Kasumi-1 (cell line): ENCODE measurements at regions not wholly inside any gene's neighbourhood (a gene's known extent, or its start where the extent isn't known, plus 50 kb on each side); places are given as distances from the start of the nearest gene placed in this dataset.

Experiments used
- DNase-seq, 2 experiments: peaks; one replicate each; lab custom pipeline; 2025; lab: John Stamatoyannopoulos, UW

DNA sequence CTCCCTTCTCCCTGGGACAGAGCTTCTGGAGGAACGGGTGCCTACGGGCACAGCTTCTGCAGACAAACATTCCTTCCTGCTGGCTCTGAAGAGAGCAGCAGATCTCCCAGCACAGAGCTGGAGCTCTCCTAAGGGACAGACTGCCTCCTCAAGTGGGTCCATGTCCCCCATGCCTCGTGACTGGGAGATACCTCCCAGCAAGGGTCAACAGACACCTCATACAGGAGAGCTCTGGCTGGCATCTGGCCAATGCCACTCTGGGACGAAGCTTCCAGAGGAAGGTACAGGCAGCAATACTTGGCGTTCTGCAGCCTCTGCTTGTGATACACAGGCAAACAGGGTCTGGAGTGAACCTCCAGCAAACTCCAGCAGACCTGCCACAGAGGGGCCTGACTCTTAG is 227.9 kb downstream of the SPATA31D1 start:
- no peak for DNase-seq

DNA sequence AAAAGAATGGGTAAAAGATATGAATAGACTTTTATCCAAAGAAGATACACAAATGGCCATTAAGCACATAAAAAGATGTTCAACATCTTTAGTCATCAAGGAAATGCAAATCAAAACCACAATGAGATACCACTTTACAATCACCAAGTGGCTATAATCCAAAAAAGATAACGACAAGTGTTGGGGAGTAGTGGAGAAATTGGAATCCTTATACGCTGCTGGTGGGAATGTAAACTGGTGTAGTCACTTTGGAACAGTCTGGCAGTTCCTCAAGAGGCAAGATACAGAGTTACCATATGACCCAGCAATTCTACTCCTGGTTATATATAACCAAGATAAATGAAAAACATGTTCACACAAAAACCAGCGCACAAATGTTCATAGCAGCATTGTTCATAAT is 234.9 kb downstream of the SPATA31D1 start:
- DNase-seq = no peak

DNA sequence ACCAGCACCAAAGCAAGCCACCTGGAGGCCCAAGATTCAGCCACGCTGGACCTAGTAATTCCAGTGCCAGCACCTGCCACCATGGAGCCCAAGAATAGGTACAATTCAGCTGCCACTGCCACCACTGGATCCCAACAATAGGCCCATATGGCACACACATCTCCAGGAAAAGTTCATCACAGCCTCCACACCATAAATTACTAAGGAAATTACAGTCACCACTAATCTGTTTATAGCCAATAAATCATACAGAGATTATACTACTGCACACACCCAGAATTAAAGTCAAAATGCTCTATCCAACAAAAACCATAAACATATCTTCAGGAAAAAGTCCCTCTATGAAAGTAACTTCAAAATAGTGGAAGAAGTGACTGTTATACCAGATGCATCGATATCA is 242.8 kb downstream of the SPATA31D1 start:
- no peak for DNase-seq

DNA sequence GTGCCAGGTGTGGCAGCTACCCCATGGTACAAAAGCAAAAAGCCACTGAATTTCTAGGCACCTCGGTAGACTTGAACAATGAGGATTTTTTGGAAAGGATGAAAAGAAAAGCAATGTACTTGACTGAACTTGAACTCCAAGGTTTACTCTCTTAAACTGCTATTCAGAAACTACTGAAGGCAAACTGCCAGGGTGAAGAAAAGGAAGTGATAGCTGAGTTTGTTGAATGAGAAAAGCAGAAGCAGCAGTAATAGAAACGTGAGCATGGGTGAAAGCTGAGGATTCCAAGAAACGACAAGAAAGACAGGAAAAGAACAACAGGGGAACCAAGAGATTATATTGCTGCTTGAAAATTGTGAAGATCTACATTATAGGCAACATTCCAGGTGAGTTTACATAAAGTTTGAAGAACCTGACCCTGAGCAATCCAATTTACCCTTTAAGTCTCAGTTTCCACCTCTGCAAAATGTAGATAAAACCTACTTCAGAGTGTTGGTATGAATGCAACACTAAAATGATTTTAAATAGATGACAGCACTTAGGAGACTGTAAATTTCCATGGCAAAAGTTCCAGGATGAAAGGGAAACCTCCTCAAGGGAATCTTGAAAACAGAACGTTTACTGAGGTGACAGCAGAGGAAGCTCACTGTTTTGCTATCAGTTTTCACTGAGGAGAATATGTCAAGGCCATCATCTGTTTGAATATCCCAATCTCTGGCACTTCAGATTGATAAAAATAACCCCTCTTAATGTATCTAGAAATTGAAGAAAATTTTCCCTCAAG is 245.8 kb downstream of the SPATA31D1 start:
- peak; percentile 76 to 82 for DNase-seq

DNA sequence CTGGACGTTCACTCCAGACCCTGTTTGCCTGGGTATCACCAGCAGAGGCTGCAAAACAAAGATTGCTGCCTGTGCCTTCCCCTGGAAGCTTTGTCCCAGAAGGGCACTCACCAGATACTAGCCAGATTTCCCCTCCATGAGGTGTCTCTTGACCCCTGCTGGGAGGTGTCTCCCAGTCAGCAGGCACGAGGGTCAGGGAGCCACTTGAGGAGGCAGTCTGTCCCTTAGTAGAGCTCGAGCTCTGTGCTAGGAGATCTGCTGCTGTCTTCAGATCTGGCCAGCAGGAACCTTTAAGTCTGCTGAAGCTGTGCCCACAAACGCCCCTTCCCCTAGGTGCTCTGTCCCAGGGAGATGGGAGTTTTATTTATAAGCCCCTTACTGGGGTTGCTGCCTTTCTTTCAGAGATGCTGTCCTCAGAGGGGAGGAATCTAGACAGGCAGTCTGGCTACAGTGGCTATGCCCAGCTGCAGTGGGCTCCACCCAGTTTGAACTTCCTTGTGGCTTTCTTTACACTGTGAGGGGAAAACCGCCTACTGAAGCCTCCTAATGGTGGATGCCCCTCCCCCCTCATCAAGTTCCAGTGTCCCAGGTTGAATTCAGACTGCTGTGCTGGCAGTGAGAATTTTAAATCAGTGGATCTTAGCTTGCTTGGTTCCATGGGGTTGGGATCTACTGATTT is 253.9 kb downstream of the SPATA31D1 start:
- DNase-seq = no peak

DNA sequence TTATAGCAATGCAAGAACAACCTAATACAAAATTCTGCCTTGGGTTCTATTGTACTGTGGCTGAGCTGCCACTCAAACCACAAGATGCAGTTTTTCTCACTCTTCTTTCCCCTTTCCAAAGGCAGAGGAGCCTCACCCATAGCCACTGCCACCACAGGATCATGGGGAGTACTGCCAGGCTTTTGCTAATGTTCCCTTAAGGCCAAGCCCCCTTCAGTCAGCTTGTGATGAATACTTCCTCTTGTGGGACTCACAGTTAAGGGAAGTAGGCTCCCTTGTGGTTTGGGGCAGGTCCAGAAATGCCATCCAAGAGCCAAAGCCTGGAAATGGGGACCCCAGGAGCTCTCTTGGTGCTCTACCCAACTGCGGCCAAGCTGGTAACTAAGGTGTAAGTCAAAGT is 258.7 kb downstream of the SPATA31D1 start:
- DNase-seq = peak; percentile 98

DNA sequence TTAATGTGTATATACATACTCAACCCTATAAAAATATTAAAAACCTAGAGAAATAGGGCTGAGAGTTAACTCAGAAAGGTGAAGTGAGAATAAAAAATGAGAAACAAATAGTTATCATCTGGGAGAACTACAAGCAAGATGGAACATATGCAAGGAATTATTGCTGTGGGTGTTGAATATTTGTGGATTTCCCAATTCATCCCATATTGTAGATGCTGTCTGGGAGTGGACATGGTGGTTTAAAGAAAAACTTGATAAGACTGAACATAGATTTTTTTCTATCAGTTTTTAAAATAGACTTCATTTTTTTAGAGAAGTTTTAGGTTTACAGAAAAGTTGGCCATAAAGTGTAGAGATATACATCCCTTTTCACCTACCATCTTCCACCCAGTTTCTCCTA is 263.5 kb downstream of the SPATA31D1 start:
- no peak for DNase-seq

DNA sequence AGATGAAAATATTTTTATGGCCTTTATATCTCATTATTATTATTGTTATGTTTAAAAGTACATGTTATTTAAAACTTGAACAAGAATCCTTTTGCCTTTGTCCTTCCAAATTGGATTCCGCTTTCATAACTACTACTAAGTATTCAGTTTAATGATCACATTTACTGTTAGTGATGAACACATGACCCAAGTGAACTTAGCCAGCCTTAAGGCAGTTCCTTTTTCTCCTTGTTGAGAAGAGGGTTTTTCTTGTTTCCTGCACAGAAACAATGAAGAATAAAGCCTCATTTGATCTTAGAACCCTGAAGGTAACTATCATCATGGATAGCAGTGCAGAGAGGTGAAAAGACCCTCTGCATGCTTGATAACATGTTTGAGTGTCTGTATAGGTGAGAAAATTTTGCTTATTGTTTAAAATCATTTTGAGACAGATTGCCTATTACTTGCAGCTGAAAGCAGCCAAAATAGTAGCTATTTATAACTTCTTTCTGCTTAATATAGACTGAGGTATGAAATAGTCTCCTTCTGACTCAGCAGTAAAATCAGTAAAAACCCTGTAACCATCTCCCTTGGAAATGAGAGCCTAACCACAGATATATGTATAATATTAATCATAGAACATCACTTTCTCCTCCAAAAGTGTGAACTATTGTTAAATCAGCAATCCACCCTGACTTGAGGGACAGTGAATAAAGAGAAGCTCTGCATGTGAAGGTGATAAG is 266.2 kb downstream of the SPATA31D1 start:
- DNase-seq = no peak

DNA sequence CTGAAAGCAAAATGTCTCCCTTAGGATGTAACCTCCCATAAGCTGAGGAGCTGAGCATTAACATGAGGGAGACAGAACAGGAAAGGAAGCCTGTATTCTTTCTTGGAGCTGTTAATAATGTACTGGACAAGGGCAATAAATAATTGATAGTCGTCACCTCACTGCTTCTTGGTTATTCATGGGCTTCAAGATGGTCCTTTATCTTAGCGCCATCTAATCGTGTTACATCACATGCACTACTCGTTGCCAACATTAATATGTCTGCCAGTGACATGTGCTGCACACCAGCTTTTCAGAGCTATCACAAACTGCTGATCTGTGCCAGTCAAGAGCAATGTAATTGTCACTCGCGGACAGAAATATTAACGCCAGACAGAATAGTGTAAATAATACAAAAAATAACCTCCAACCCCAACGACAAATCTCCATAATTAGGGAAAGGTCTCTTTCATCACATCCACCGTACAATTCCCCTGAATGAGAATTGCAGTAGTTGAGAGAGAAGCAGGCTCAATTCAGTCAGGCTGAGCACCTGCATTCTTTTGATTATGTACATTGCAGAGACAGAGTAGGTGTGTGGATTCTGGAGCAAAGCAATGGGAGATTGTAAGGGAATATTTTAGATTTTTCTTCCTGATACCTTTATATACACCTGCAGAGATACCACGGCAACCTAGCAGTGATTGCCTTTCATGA is 267.1 kb downstream of the SPATA31D1 start:
- no peak for DNase-seq

DNA sequence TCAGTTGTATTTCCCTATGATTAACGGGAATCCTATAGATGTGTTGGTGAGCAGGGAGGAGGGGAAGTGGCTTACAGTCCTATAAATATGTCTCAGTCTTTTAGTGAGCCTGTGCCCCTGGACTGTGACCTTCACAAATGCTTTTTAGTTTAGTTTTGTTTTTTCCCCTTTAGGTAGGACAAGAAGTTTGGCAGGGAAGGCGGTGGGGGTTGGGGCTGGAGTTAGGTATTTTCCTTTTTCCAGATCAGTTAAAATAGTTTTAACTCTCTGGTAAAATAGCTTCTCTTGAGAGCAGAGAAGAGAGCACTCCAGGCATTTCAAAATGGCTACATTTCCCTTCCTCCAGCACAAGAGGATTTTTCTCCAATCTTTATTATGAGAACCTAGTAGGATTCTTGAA is 272.1 kb downstream of the SPATA31D1 start:
- no peak for DNase-seq

DNA sequence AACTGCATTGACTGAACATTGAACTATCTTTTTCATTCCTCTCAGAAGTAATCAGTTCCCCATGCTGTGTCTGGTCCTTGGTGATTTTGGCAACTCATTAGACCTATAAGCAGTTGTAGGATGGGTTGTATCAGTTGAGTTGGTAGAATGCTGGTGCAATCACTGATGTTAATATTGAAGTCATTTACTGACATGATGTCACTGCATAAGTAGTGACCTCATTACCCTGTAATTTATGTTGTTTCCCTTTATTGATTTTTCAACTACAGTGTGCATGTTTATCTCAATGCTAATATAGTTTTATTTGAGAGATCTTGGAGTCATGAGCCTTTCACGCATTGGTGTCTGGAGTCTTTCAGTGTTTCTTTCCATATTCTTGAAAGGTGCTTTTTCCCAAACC is 275.0 kb downstream of the SPATA31D1 start:
- no peak for DNase-seq

DNA sequence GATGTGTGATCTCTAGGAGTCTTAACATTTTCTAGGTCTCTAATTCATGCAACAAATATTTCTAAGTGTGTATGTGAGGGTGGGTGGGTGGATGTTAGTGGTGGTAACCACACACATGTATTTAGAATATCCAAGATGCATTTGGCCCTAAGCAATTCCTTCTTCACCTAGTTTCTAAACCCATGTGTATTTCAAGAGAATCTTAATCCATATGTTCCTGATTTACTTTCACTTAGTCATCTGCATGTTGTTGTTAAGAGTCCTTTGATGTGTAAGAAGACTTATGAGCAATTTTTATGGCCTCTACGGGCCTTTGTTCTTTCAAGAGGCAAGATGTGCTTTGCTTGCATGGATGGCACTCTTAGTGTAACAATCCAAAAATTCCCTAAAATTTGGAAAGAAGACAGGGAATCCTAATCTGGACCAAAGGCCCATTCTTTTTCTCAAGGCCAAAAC is 282.6 kb downstream of the SPATA31D1 start:
- no peak for DNase-seq

DNA sequence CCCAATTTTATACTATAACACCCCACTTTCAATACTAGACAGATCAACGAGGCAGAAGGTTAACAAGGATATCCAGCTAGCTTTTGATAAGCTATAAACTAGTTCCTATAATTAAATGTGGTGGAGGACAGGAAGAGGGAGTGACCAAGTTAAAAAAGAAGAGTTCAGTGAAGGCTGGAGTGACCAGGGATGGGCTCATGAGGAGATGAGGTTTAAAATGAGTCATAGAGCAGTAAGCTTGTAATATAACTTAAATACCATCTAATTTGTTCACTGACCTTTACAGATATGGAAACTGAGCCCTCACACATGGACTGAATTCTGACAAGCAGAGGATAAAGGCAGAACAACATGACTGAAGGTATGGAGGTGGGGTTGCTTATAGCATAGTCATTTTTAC is 284.5 kb downstream of the SPATA31D1 start:
- DNase-seq = no peak

DNA sequence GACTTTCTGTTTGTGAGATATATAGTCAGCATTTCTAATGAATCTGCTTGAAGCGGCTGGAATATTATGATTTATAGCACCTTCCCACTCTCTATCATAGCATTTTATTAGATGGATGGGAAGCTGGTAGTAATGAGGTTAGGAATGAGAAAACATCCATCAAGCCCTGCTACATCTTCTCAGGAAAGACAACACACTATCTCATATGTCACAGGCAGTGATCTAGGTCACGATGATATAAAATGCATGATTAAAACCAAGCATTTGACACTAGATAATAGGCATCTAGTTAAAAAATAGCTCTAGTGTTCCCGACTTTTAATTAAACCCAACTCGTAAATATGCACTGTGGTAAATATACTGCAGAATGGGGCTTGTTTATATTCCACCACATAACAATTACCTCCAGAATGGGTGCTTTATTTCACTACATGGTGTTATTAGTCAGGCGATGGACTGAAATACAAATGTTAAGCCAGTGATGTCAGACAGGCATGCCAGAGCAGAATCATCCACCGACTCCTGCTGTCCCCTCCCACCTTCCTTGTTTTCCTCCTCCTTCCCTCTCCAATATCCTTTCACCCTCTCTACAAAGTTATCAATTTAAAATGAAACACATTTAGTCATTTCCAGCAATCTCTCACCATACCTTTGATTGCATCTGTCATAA is 286.8 kb downstream of the SPATA31D1 start:
- no peak for DNase-seq

DNA sequence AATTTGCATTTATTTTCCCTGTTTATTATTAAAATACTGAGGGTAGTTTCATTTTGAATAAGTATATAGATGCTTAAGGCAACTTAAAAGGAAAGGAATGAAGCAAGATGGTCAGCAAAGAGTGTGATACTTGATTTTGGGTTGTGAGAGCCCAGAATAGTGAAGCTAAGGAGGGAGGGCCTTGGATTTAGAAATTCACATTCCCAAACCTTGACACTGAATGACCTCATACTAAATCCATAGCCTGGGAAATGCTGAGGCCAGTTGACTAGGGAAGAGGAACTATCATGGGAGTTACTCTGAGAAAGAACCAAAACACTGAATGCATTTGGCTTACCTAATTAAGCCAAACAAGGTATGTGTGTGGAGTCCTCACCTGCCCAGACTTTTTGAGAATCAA is 292.5 kb downstream of the SPATA31D1 start:
- DNase-seq = no peak

DNA sequence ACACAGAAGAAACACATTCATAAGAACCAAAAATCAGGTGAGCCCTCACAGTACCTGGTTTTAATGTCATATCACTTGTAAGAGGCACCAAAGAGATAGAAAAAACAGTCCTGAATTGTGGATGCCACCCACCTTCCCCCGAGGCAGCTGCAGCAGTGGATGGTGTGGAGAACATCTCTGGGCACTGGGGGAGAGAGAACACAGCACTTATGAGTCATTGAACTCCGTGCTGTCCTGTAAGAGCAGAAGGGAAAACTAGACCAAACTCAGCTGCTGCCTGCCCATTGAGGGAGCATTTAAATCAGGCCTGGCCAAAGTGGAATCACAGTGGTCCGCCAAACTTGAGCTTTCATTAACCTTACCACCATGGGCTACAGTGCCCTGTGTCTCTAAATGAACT is 296.2 kb downstream of the SPATA31D1 start:
- no peak for DNase-seq

DNA sequence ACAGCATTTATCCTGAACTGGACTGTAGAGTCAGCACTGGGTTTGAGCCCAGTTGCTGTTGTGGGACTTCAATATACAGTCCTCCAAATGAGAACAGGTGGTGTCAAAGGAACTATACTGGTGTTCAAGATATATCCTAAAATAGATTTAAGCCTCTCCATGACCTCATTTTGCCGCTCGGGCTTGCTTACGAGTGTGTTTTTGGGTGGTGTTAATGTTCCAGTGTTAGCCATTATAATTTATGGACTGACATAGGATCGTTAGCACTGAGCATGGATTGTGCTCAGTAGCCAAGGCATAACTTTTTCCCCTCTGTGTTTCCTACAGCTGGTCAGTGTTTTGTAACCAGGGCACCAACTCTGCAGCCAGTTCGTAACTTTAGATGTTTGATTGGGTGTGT is 306.6 kb downstream of the SPATA31D1 start:
- no peak for DNase-seq

DNA sequence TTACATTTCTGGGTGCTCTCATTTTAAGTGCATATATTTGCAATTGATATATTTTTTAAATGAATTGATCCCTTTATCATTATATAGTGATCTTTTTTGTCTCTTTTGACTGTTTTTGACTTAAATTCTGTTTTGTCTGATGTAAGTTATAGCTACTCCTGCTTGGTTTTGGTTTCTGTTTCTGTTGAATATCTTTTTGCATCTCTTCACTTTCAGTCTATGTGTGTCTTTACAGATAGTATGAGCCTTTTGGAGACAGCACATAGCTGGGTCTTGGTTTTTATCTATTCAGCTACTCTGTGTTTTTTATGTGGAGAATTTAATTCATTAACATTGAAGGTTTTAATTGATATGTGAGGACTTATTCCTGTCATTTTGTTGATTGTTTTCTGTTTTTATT is 311.3 kb downstream of the SPATA31D1 start:
- no peak for DNase-seq

DNA sequence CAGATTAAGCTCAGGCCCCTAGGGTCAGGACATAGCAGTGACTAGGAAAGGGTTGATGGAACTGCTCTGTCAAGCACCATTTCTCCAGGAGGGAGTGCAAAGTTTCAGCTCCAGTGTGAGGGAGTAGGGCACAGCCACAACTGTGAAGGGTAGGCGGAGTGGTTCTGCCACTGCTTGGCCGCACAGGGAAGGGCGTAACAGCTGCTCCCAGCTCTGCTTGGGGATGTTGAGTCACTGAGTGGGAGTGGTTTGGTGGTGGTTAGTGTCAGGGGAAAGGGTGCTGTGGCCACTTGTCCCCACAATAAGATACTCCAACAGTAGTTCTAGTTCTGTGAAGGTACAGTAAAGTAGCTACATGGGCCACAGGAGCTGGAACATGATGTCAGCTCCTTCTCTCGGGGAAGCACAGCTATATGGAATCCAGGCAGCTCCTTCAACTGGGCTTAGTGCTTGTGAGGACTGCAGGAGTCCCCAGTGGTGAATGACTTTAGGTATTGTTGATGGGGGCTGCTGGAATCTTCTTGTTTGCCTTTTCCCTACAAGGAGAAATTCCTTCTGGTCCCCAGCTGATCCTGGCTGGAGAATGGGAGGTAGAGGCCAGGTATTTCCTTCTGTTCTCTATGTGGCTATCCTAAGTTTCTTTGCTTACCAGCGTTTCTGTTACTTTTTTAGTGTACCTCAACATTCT is 314.5 kb downstream of the SPATA31D1 start:
- no peak for DNase-seq

DNA sequence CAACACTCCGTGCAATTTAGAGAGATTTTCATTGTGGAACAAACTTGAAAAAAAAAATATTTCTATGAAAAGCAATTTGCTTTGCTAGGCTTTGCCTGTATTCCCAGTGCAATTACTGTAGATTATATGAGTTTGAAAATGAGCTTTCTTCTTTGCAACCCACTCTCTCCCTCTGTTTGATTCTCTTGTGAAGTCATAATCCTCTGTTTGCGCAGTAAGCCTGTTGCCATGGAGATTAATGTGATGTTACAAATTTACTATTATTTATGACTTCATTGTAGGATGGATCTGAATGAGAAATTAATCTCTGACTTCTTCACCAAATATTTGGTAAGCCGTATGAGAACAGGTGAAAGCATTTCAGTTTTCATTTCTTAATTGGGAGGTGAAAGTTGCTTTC is 320.3 kb downstream of the SPATA31D1 start:
- no peak for DNase-seq

DNA sequence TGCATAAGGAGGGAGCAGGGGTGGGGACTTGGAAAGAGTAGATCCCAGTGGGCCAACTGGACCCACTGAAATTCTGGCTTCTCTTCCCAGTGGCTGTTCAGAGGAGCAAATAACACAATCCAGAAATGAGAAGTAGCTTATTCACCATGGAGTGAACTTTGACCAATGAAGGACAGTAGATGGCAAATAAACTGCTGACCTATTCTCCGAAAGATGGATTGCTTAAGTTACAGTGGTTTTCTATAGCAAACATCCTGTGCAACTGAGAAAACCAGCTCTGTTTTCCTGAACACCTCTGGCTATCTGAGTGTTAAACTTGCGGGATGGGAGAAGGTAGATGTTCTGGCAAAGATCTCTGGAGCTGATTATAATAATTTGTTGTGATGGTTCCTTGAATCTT is 325.1 kb downstream of the SPATA31D1 start:
- no peak for DNase-seq
